GM19397 (cell line): ENCODE measurements at regions not wholly inside any gene's neighbourhood (a gene's known extent, or its start where the extent isn't known, plus 50 kb on each side); places are given as distances from the start of the nearest gene placed in this dataset.
"Not testable (repeated sequence)": the region's sequence is repeated elsewhere in the genome, so short reads cannot be mapped to it uniquely, and the experiment has no call there.

Experiments
- ATAC-seq: cut with Tn5 transposase; IDR thresholded peaks from one replicate; pipeline ENCODE4 v1.9.1; 2021; ENCODE audit warnings: mild to moderate bottlenecking, moderate library complexity; ENCODE audit not compliant: unreplicated experiment

DNA sequence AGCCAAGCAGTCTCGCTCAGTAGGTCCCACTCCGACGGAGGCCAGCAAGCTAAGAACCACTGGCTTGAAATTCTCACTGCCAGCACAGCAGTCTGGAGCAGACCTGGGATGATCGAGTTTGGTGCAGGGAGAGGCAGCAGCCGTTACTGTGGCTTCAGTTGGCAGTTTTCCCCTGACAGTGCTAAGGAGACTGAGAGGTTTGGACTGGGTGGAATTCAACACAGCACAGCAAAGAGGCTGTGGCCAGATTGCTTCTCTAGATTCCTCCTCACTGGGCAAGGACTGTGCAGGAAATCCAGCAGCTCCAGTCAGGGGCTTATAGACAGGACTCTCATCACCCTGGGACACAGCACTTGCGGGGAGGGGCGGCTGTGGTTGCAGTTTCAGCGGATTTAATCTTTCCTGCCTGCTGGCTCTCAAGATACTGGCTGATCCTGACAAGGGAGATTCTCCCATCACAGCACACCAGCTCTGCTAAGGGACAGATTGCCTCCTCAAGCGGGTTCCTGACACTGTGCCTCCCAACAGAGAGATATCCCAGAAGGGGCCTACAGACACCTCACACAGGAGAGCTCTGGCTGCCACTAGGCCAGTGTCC, 122.1 kb downstream of the YIPF5 start:
- ATAC-seq = no peak

DNA sequence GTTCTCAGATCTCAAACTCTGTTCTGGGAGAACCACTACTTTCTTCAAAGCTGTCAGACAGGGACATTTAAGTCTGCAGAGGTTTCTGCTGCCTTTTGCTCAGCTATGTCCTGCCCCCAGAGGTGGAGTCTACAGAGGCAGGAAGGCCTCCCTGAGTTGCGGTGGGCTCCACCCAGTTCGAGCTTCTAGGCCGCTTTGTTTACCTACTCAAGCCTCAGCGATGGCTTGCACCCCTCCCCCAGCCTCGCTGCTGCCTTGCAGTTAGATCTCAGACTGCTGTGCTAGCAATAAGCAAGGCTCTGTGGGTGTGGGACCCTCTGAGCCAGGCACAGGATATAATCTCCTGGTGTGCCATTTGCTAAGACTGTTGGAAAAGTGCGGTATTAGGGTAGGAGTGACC, 115.1 kb downstream of the YIPF5 start:
- not testable (repeated sequence) for ATAC-seq

DNA sequence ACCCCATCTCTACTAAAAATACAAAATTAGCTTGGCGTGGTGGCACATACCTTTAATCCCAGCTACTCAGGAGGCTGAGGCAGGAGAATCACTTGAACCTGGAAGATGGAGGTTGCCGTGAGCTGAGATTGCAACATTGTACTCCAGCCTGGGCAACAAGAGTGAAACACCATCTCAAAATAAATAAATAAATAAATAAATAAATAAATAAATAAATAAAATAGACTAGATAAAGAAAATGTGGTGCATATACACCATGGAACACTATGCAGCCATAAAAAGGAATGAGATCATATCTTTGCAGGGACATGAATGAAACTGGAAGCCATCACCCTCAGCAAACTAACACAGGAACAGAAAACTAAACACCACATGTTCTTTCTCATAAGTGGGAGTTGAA, 110.4 kb downstream of the YIPF5 start:
- ATAC-seq = not testable (repeated sequence)

DNA sequence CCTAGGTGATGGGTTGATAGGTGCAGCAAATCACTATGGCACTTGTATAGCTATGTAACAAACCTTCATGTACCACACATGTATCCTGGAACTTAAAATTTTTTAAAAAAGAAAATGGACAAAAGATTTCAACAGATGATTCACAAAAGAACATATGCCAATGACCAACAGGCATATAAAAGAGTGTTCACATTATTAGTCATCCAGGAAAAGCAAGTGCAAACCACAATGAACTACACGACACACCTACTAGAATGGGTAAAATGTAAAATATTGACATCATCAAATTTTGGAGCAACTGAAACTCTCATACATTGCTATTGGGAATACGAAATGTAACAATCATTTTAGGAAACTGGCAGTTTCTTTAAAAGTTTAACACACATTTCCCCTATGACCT, 109.9 kb downstream of the YIPF5 start:
- no peak for ATAC-seq

DNA sequence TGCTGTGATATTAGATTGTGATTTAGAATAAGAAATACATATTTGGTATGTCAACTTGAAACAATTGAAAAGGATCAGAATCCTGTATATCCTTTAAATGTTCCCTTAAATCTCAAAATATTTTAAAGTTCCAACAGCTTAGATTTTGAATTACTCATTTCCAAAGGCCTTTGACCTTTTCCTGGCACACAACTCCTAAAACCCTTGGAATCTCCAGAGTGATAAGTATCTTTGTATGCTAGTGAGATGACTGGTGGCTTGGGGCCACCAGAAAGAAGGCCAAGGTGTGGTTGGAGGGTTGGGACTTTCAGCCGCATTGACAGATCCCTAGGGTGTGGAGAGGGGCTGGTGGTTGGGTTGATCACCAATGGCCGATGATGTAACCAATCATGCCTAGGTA, 104.7 kb downstream of the YIPF5 start:
- ATAC-seq = no peak

DNA sequence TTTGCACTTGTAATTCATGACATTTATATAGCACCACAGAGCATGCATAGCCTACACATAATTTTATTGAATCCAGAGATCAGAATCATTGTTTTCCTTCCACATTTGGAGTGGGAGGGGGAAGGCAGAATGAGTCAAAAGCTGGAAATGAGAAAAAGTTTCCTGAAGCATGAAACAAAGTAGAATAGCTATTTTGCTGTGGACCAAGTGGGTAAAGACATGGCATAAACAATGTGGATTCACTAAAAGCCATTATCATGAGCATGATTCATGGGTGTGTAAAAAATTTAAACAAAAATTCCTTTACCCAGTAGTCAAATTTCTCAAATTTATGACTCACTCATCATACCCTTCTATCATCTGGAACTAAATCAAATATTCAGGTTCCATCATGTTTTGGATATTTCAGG, 97.9 kb downstream of the YIPF5 start:
- no peak for ATAC-seq

DNA sequence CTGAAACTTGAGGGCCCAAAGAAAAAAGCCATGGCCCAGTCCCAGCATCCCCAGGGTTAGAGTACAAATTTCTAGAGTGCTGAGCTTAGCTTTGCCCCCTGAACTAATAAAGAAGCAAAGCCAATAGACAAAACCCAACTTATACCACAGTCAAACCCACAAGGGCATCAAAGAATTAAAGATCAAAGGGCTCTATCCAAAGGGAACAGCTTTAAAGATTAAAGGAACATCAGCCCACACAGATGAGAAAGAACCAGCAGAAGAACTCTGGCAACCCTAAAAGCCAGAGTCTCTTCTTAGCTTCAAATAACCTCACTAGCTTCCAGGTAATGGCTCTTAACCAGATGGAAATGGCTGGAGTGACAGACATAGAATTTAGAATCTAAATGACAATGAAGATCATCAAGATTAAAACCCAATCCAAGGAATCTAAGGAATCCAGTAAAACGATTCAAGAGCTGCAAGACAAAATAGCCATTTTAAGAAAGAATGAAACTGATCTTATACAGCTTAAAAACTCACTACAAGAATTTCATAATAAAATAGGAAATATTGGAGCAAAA, 93.9 kb downstream of the YIPF5 start:
- no peak for ATAC-seq

DNA sequence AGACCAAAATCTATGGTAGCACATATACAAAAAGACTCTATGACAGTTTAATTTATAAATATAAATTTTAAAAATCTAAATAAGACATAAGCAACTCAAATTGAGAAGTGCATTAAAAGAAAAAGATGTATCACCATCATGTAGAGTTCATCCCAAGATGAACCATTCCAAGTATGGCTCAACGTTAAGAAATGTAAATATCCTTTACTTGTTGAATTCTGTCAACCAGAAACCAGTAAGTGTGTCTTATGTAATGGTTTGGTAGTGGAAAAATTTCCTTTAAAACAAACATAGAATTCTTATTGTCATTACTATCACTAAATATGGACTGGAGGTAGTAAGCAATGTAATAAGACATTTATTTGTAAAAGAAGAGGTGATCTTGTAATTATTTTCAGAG, 87.3 kb downstream of the YIPF5 start:
- ATAC-seq = no peak

DNA sequence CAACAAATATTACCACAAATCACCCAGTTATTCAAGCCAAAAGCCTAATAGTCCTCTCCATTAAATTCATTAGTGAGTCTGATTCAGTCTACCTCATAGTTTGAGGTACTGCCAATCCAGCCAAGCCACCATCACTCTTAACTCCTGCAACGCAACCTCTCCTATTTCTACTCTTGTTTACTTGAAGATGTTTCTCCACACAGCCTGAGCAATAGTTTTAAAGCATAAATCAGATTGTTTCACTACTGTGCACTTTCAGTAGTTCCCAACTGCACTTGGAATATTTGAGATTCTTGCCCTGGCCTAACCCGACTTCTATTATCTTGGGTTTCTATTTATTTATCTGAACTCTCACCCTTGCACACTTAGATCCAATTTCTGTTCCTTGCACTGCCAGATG, 85.5 kb downstream of the YIPF5 start:
- no peak for ATAC-seq

DNA sequence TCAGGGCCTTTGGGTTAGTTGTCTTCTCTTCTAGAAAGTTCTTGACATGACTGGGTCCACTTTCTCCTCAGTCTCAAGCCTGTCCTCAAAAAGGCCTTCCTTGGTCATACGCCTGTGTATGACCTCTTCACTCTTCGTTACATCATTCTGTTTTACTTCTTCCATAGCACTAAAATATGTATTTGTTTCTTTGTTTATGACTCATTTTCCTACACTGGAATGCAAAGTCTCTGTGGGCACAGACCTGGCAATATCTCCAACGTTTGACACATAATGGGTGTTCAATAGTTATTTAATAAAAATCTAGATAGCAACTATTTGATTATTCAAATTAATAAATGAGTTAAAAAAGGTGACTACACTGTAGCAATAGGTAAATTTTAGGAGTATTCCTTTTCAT, 85.1 kb downstream of the YIPF5 start:
- ATAC-seq = no peak

DNA sequence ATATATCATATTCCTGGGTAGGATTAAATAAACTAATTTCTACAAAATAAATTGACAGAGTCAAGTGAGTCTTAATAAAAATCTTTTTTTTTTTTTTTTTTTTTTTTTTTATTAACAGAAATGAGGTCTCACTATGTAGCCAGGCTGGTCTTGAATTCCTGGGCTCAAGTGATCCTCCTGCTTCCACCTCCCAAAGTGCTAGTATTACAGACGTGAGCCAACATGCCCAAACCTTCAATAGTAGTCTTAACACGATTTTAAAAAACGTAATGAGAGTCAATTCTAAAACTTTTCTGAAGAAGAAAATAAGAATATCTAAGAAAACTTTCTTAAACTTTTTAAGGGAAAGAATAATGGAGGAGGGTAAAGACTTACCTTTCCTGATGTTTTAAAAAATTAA, 84.2 kb downstream of the YIPF5 start:
- no peak for ATAC-seq

DNA sequence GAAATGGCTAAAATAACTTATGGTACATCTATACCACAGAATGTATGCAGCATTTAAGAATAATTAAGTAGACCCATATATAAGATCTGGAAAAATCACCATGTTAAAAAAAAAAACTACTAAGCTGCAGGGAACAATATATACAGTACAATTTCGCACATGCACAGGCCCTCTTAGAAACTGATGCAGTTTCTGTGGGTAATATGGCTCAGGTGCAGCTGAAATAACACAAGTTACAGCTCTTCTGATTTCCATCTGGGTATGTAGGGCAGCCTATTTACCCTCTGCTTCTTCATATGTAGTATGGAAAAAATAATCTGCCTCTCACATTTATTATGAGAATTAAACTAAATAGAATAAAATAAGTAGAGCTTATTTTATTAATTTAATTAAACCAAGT, 82.9 kb downstream of the YIPF5 start:
- ATAC-seq = no peak

DNA sequence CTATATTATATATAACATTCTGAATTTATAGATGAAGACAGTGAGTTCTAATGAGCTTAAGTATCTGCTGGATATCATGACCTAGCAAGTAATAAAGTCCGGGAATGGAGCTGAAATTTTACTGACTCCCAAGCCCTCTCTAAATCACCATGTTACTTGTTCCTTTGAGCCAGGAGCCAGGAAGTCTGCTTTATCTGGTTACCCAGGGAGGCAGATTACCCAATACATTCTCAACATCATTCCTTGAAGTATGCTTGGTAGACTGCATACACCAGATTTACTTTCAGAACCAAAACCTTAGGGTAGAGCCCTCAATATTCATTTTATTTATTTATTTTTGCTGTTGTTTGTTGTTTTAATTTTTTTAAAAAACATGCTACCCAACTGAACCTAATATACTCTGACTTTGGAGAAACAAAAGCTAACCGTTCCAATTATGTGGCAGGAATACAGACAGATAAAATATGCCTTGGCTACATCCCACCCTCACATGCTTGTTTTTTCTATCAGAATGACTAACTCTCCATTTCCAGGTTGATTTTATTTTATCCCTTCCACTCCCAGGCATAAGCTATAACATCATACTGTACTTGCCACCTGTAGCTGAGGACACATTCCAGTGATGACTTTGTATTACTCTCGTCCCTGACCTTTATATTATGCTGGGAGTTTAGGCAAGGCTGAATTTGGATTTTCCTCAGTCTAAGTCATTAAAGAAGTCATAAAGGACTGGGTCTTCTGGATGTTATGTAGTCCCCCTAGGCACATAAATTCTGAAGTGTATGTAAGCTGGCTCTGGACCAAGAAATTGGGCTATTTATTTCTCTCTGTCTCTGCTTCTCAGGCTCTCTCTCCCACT, 82.0 kb downstream of the YIPF5 start:
- ATAC-seq = no peak

DNA sequence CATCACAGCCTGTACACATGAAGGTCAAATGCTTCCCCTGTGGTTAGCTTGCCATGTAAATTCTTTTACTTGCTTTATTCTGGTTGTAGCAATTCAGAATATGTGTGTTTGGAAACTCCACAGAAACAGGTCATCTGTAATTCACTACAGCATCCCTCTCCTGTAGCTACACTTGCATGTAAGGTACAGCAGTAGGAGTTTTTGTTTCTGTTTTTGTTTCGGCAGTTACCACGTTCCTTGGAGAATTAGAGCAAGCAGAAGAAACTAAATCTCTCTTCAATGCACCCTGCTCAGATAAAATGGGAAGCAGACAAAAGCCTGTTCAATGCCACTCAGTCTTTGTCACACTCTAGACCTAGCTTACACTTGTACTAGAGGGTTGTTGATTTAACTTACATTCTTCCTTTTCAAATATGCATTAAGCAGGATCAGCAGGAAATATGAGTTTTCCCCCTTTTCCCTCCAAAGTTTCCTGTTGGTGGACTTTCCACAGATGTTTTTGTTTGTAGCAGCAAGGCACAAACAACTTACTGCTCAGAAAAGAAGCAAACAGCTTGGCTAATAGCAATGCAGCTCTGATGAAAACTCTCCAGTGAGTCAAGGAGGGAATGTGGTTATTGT, 80.9 kb downstream of the YIPF5 start:
- no peak for ATAC-seq

DNA sequence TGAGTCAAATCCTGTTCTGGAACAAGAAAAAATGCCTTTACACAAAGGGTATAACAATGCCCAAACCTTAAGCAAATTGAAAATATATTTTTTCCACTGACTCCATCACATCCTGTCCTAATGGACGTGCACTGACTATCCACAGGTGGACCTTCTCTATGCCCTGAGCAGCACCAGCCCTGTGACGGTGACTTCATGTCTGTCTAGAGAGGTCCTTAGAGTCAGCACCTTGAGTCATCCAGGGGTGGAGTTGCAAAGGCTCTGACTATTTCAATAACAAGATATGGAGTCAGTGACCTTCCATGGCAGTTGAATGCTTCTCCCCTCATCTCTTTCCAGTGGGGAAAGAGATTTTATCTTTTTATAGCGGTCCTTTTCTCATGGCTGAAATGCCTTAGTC, 78.0 kb downstream of the YIPF5 start:
- ATAC-seq = no peak

DNA sequence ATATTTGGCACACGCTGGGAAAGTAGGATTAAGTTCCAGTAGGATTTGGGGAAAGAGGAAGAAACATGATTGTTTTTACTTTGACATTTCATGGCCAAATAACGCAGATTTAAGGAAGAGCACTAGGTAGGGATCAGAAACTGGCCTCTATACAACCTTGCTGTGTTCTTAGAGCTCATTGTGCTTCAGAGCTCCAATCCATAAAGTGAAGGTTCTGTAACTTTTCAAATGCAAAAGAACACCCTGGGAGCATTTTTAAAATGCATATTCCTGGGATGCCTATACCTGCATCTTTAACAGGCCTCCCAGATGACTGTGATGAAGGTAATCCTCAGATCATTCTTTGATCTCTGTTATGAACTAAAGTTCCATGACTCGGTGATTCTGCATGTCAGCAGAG, 77.1 kb downstream of the YIPF5 start:
- ATAC-seq = no peak

DNA sequence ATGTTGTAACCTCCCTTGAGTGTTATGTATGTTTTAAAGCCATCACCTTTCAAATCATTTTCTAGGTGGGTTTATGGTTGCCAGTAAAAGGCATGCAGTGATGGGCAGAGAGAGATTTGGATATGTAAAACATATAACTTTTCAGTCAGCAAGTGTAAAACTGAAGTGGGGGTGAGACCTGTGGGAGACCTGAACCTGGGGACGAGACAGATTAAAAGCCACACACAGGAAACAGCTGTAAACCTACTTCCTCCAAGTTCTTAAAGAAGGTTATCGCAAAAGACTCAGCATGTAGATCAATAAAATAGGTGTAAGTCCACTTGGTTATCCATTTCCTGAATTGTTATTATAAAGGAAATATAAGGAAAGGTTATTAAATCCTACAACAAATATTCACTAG, 76.6 kb downstream of the YIPF5 start:
- ATAC-seq = no peak

DNA sequence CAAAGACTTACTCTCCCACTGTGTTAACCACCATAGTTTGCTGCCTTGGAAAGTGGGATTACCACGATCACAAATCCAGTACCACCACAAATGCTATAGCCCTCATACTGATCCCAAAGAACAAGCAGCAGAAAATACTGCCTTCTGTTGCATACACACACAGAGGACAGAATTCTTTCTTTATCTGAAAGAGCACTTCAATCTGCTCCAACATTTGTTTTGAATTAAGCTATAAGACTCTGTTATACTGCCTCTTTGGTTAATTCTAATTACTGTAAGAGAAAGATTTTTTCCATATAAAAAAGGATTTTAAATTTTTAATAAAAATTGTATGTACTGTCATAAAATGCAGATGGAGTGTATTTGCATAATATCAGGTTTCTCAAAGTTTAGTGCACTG, 69.8 kb downstream of the YIPF5 start:
- no peak for ATAC-seq

DNA sequence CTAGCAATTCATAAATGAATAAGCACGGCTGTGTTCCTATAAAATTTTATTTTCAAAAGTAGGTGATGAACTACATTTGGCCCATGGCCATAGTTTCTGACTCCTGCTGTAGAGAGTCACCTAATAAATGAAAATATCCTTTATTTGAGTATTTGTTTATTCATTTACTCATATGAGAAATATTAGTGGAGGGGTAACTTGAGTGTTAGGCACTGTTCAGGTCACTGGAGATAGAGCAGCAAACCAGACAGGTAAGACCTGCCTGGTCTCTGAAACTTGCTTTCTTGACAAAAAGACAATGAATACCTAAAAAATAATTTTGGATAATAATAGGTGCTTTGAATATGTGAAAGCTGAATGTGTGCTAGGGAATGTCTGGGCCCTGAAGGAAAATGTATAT, 68.8 kb downstream of the YIPF5 start:
- ATAC-seq = no peak

DNA sequence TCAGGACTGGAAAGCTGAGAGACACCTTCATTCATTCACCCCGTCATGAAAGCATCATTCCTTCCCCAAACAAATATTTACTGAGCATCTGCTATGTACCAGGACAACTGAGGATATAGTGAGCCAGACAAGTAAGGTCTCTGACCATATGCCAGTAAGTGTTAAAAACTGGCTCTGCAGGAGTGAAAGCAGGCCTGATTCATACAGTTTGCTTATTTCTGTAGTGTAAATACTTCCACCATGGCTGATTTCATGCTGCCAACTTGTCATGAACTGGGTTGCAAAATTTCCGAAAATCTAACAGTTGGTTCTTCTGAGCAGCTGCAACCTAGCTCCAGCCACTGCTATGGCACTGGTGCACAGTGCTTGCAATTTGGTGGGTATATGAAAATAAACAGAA, 68.1 kb downstream of the YIPF5 start:
- no peak for ATAC-seq

DNA sequence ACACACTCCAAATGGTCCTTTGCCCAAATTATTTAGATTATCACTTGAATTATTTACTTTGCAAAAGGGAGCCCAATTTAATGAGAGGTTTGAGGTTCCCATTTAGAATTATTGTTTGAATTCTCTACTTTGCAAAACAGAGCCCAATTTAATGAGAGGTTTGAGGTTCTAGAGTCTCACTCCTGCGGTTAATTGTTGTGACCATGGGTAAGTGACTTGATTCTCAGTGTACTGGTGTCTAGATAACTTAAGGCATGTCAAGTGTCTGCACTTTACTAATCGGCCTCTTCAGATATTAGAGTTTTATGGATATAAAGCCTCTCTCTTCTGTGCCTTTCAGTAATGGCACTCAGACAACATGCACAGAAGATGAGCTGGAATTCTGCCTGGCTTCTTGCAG, 67.5 kb downstream of the YIPF5 start:
- ATAC-seq = no peak
